GM12878 (cell line): ENCODE measurements at regions not wholly inside any gene's neighbourhood (a gene's known extent, or its start where the extent isn't known, plus 50 kb on each side); places are given as distances from the start of the nearest gene placed in this dataset.

ENCODE experiments used
- JUNB ChIP-seq: IDR thresholded peaks from 2 replicates; pipeline ENCODE4 v1.6.1; 2016; ENCODE audit warnings: antibody characterized with exemption, mild to moderate bottlenecking
- NFIC ChIP-seq: IDR thresholded peaks from 2 replicates; pipeline ENCODE4 v1.6.1; 2012; ENCODE audit warnings: low read depth, mild to moderate bottlenecking, inconsistent platforms, low read length, moderate library complexity
- POLR2A ChIP-seq: IDR thresholded peaks from 2 replicates; pipeline ENCODE4 v1.6.1; 2011; ENCODE audit warnings: low read depth, mild to moderate bottlenecking, low read length
- POLR2AphosphoS2 ChIP-seq: IDR thresholded peaks from 2 replicates; pipeline ENCODE4 v1.6.1; 2011; ENCODE audit warnings: low read depth, mild to moderate bottlenecking, low read length, improper control_type of control experiment, moderate library complexity

- no peak for TF ChIP-seq POLR2A
- no peak for TF ChIP-seq NFIC
- no peak for TF ChIP-seq JUNB
- TF ChIP-seq POLR2AphosphoS2, result no peak
These were observed 103.4 kb downstream of the RPL27A start for GRCh38 chr11:8785998-8786397.
